ENCODE measurements at regions not wholly inside any gene's neighbourhood (a gene's known extent, or its start where the extent isn't known, plus 50 kb on each side); places are given as distances from the start of the nearest gene placed in this dataset.

- intact Hi-C loops (cut with DNase I), result no loop called here
- no peak for DNase-seq (ENCODE audit: low spot score)
Measured at GRCh38 chr5:166992874-166993722, 1298.3 kb upstream of the WWC1 start.

DNA sequence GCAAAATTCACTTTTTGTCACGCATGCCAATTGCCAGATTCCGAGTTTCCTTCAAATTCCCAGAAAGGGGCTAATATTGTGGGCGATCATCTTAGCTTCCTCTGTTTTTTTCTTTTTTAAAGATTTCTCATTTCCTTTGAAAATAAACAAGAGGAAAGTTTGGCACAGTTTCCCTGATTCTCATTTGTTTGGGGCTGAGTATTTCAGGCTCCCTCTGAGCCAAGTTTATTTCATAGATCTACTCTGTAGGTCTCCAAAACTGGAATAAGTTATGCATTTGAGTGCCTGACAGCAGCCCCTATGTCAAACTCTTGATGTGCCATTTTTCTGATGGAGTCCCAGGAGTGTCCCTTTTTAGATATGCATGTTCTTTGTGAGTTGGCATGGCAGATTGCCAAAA lies 1297.2 kb upstream of the WWC1 start:
- DNase-seq (ENCODE audit: low spot score), result no peak
- intact Hi-C loops (cut with DNase I), result no loop called here

DNA sequence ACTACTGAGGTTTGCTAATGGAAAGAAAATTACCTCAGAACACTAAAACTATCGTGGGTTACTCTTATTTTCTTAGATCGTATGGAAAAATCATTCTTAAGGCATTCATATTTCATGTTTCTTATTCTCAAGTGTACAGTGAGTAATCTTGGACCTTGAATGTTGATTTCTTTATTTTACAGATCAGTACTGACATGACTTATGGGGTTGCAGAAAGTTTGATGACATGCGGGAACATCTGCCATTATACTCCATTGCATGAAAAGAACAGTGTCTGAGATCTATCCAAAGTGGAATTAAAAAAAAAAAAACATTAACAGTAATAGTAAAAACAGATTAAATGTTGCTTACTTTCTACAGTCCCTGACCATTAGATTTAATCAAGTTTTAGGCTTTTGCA lies 1290.2 kb upstream of the WWC1 start:
- intact Hi-C loops (cut with DNase I), result no loop called here
- DNase-seq (ENCODE audit: low spot score), result no peak

DNA sequence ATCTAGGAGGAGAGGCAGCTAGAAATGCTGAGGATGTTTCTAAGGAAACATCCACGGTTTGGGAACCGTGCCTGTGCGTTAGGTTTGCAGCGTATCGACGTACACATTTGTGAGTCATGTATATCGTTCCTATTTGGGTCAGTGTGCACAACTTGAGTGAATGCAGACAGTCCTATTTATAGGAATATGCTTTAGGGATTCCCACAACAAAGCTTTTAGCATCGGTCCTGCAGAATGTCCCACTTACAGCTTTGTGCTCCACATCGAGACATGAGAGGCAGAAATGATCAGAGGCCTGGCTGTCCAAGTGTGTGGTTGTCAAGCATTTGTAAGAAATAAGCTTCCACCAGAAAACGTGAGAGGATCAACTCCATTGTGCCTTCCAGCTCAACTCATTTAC lies 1282.7 kb upstream of the WWC1 start:
- DNase-seq (ENCODE audit: low spot score), result no peak
- intact Hi-C loops (cut with DNase I), result no loop called here

- intact Hi-C loops (cut with DNase I), result no loop called here
- no peak for DNase-seq (ENCODE audit: low spot score)
Measured at GRCh38 chr5:167011196-167011595, 1280.2 kb upstream of the WWC1 start.

DNA sequence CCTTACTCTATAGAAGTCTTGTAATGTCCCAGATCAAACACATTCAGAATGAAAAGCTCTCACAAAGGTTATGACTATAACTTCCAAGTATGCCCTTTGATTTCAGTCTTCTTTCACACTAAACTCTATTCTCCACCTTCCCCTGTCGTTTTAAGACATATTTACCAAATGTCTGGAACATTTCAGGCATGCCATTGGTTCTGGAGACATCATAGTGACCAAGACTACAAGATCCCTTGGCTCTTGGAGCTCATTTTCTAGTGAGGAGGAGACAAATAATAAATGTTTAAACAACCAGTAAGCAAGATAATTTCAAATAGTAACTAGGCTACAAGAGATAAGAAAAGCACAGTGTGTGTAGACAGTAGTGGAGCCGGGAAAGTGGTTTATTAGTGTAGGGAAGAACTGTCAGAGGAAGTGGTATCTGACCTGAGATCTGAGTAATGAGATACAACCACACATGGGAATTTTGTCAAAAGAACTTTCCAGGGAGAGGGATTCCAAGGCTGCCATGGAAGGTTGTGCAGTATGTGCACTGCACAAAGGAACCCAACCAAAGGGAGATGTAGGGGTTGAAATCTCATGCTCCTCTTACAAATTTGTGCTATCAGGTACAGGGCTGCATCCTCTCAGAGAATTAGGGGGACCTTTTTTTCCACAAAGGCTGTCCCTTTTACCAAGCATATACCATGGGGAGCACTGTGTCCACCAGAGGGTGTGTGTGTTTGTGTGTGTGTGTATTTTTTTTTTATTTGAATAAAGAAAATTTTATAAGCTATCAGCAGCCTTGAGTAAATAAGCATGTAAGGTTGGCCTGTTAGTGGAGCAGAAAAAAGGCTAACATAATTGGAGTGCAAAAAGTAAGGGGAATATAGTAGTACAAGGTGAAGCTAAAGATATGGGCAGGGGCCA lies 1279.1 kb upstream of the WWC1 start:
- intact Hi-C loops (cut with DNase I), result no loop called here
- DNase-seq (ENCODE audit: low spot score), result no peak

GRCh38 chr5:167014401-167015056 lies 1276.9 kb upstream of the WWC1 start:
- intact Hi-C loops (cut with DNase I), result no loop called here
- no peak for DNase-seq (ENCODE audit: low spot score)

DNA sequence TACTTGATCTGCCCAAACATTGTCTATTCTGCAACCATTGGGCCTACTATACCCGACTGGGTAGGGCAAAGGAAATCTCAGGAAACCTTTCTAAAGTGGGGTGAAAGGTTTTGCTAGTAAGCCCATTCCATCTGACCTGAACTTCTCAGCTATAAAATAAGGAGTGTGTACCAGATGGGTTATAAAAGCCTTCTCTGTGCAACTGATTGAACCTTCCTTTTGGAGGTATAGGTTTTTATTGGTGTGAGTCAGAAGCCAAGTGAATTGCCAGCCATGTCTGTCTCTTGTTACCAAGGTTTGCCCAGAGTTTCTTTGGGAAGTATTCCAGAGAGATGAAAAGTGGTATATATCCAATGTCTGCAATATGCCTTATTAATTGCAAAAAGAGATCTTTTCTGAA lies 1271.0 kb upstream of the WWC1 start:
- intact Hi-C loops (cut with DNase I), result no loop called here
- DNase-seq (ENCODE audit: low spot score), result no peak

GRCh38 chr5:167029488-167029887 lies 1262.0 kb upstream of the WWC1 start:
- intact Hi-C loops (cut with DNase I), result no loop called here
- DNase-seq (ENCODE audit: low spot score), result no peak

GRCh38 chr5:167030500-167031120 lies 1260.8 kb upstream of the WWC1 start:
- intact Hi-C loops (cut with DNase I), result no loop called here
- DNase-seq (ENCODE audit: low spot score), result no peak

DNA sequence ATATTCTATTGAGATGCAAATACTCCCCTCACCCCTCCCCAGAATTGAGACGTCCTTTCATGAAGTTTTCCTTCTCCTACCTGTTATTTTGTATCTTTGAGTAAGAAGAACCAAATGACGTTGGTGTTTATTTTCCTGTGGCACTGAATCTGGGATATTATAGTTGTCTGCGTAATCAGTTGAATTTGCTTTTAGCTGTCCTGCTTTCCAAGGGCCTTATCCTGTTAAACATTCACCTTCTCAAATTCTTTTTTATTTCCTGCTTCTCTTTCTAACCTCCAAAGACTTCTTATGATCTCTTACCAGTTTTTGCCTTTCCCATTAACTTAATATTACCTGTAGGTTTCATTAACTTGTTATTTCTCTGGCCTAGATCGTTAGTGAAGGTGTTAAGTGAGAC lies 1254.9 kb upstream of the WWC1 start:
- DNase-seq (ENCODE audit: low spot score), result no peak
- intact Hi-C loops (cut with DNase I), result no loop called here

DNA sequence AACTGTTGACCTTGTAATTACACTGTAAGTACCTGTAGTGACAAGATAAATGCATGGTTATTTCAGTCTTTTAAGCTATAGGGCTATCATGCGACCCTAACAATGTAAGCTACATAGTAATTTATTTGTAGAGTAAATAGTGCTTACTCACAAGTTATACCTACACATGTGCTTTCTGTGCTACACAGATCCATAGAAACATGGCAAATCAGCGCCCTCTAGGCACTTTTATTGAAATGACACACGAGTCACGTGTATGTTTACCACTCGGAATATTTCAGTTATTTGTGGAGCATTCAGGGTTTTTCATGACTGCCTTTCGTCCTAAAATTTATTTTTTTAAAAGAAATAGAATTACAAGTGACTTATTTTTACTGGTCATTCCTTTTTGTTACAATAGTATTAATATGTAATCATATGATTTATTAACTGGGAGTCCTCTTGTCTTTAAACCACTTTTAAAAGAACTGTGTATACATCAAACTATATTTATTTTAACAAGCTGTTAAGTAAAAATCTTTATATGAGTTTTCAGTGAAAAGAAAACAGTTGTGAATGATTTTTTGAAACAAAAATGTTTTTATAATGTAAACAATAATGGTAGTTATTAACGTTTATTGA lies 1242.3 kb upstream of the WWC1 start:
- intact Hi-C loops (cut with DNase I), result no loop called here
- DNase-seq (ENCODE audit: low spot score), result no peak

- intact Hi-C loops (cut with DNase I), result no loop called here
- DNase-seq (ENCODE audit: low spot score), result no peak
Measured at GRCh38 chr5:167049771-167050567, 1241.5 kb upstream of the WWC1 start.

DNA sequence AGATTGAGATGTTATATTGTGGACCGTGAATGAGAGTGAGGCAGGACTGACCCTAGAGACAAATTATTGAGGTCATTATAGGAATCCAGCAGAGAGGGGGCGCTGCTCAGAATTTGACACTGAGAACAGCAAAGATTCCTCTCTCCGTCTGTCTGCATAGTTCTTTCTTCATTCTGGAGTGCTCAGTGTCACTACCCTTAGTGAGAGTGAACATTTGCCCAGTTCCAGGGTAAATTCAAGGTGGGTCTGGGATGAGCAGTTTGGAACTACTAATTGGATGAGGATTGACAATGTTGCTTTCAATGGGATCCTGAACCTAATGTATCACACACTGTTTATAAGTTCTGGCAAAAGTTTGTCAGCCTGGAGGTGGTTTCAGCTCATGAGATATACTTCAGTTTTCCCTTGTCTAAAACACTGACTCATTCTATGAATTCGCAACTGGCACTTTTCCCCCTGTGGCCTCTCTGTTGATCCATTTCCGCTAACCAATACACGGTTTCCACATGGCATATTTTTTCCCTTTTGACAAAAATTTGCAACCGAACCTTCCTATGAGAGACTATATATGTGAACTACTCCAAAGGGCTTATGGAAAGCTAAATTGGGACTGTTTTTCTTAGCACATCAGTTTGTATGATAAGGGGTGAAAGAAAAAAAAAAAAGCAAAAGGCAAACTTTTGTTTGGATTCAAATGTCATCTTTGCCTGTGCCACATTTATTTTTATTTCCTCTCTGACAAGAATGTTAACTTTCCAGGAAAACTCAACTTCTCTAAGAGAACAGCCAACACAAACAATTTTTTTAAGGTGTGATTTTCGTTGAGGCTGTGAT lies 1240.7 kb upstream of the WWC1 start:
- DNase-seq (ENCODE audit: low spot score), result no peak
- intact Hi-C loops (cut with DNase I), result no loop called here

DNA sequence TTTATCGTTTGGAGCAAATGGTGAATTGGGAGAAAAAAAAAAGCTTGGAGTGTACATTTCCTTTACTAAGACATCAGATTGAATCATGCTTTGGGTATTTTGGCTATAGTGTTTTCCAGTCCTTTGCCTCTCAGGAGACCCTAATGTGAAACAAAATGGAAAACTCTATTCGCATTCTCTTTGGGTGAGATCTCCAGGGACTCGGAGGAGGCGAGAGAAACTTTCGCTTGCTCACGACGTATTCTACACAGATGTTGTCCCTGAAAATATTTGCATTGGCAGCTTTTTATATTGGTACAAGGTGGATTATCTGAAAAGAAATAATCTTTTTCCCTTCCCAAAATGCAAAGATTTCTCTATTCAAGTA lies 1240.1 kb upstream of the WWC1 start:
- intact Hi-C loops (cut with DNase I), result no loop called here
- DNase-seq (ENCODE audit: low spot score), result no peak

DNA sequence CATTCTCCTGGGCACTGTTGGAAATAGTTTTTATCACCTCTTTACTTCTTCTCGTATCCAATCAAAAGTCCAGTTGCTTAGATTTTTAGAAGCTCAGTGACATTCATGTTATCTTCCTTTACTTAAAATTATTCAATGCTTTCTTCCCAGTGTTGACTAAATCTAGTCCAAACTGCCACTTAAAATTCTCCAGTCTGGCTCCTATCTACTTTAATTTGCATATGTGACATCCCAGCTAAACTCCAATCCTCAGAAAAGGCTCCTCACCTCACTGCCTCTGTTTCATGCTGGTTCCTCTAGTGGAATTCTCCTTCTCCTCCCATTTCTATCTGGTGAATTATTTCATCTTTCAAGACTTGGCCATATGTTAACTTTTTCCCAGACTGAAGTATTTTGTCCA lies 1238.7 kb upstream of the WWC1 start:
- intact Hi-C loops (cut with DNase I), result no loop called here
- no peak for DNase-seq (ENCODE audit: low spot score)

GRCh38 chr5:167057665-167058064 lies 1233.8 kb upstream of the WWC1 start:
- intact Hi-C loops (cut with DNase I), result no loop called here
- DNase-seq (ENCODE audit: low spot score), result no peak

DNA sequence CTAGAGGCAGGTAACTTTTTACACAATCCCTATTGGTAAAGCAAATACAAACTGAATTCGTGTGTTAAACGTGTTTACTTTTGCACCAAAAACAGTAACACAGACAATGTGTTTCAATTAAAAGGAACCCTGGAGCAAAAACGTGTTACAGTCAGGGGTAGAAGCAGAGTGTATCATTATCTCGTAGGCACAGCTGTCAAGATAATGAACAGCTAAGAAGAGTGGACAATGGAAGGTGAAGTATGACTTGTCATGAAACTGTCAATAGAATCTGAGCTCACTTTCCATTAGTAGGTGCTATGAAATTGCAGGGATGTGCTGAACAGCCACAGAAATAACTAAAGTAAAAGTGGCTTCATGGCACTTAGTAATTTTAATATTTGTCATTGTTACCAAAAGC lies 1229.8 kb upstream of the WWC1 start:
- DNase-seq (ENCODE audit: low spot score), result no peak
- intact Hi-C loops (cut with DNase I), result no loop called here

Measured in cardiac septum (tissue), 1 donor.